ENCODE measurements at regions not wholly inside any gene's neighbourhood (a gene's known extent, or its start where the extent isn't known, plus 50 kb on each side); places are given as distances from the start of the nearest gene placed in this dataset.

- H3K9me1 ChIP-seq (ENCODE audit: insufficient read depth, low read length), result no peaks in the 10 kb centered on the region
- no TSS peak for BruUV-seq (replicated peaks)
- H4K20me1 ChIP-seq (ENCODE audit: insufficient read depth, low read length), result no peaks in the 10 kb centered on the region
- intact Hi-C loops (cut with micrococcal nuclease) (no loop called here), dilution Hi-C loops (cut with HindIII; ENCODE audit: low sequenced_read_pairs, unreplicated experiment) (no loop called here), in situ Hi-C loops (cut with MboI; ENCODE audit: low sequenced_read_pairs) (no loop called here)
- H3K4me3 ChIP-seq (ENCODE audit: insufficient read depth, low read depth, low read length), result no peak overlapping the region
- H3K4ac ChIP-seq (ENCODE audit: low read depth, low read length), result no peak overlapping the region
- H3K4me2 ChIP-seq (ENCODE audit: low read depth, low read length), result no peak overlapping the region
- H3K27me3 ChIP-seq (ENCODE audit: control insufficient read depth, insufficient read depth, low read length), result no peaks in the 10 kb centered on the region
- no peak overlapping the region for H2BK5ac ChIP-seq (ENCODE audit: low read depth, low read length, poor library complexity, severe bottlenecking)
- no peak overlapping the region for H3K9ac ChIP-seq (ENCODE audit: low read depth, low read length)
- no peak for ATAC-seq (ENCODE audit: low read depth)
- H3K27ac ChIP-seq (ENCODE audit: insufficient read depth, low read length), result no peak overlapping the region
- no peak overlapping the region for H2AK9ac ChIP-seq (replicated peaks; ENCODE audit: low read depth, low read length, poor library complexity)
- H3K36me3 ChIP-seq (ENCODE audit: control insufficient read depth, insufficient read depth, low read length), result no peaks in the 10 kb centered on the region
- no peak overlapping the region for H3K56ac ChIP-seq (ENCODE audit: extremely low read depth, insufficient read depth, low read length)
- no peaks in the 10 kb centered on the region; the same call in 1 of the 2 replicates for H3K9me3 ChIP-seq (ENCODE audit: control insufficient read depth, insufficient read depth, low read length)
- no peak overlapping the region for H3K23ac ChIP-seq (ENCODE audit: low read depth, low read length)
- H3K14ac ChIP-seq (replicated peaks; ENCODE audit: low read depth, low read length), result no peak overlapping the region
- ChIA-PET CTCF (no interaction called here), POLR2A (ENCODE audit: unreplicated experiment) (no interaction called here)
- H3K4me1 ChIP-seq (ENCODE audit: control insufficient read depth, insufficient read depth, low read length), result no peaks in the 10 kb centered on the region
- no peak overlapping the region for H2BK20ac ChIP-seq (ENCODE audit: low read depth, low read length)
- no peak overlapping the region for H2AFZ ChIP-seq (replicated peaks; ENCODE audit: low read length, poor library complexity)
- DNase-seq, result no peak
- H4K5ac ChIP-seq (ENCODE audit: low read depth, low read length), result no peak overlapping the region
- no peak overlapping the region for H3K18ac ChIP-seq (ENCODE audit: low read depth, low read length)
- H4K91ac ChIP-seq (ENCODE audit: insufficient read depth, low read depth, low read length), result no peak overlapping the region
- no peak for TF ChIP-seq FOS (IDR thresholded peaks at IDR 0.05; ENCODE audit: low read depth, low read length)
- TF ChIP-seq RCOR1 (IDR thresholded peaks at IDR 0.05; ENCODE audit: insufficient replicate concordance, low read length), result no peak
- TF ChIP-seq BHLHE40 (IDR thresholded peaks at IDR 0.05; ENCODE audit: low read depth, low read length), result no peak
- TF ChIP-seq MAFK (IDR thresholded peaks at IDR 0.05; ENCODE audit: low read depth, low read length), result no peak
- TF ChIP-seq MXI1 (IDR thresholded peaks at IDR 0.05; ENCODE audit: borderline replicate concordance, low read depth, low read length), result no peak
- TF ChIP-seq CHD1 (IDR thresholded peaks at IDR 0.05; ENCODE audit: low read depth, low read length), result no peak
- TF ChIP-seq ELK1 (IDR thresholded peaks at IDR 0.05; ENCODE audit: borderline replicate concordance, low read depth, low read length), result no peak
- no peak for TF ChIP-seq SMC3 (IDR thresholded peaks at IDR 0.05; ENCODE audit: low read depth, low read length)
- TF ChIP-seq USF2 (IDR thresholded peaks at IDR 0.05; ENCODE audit: low read depth, low read length), result no peak
- TF ChIP-seq CEBPB (IDR thresholded peaks at IDR 0.05; ENCODE audit: low read depth, low read length), result no peak
- no peak for TF ChIP-seq RAD21 (IDR thresholded peaks at IDR 0.05; ENCODE audit: low read length)
- TF ChIP-seq RFX5 (IDR thresholded peaks at IDR 0.05; ENCODE audit: low read depth, low read length), result no peak
- no peak for TF ChIP-seq NFE2L2 (IDR thresholded peaks at IDR 0.05; ENCODE audit: low read depth, low read length)
- no peak for TF ChIP-seq CTCF (conservative IDR thresholded peaks at IDR 0.05; ENCODE audit: low read depth, low read length)
- no peak for TF ChIP-seq MAZ (IDR thresholded peaks at IDR 0.05; ENCODE audit: borderline replicate concordance, low read depth, low read length)
- no peak for TF ChIP-seq POLR2A (IDR thresholded peaks at IDR 0.05; ENCODE audit: low read depth, low read length)
- H2BK120ac ChIP-seq (ENCODE audit: low read depth, low read length), result no peak overlapping the region
- no peak overlapping the region for H2AK5ac ChIP-seq (ENCODE audit: low read depth, low read length)
- no peaks in the 10 kb centered on the region for H3K79me1 ChIP-seq (ENCODE audit: low read depth in 1 of 2, low read length in 2 of 2)
- H2BK15ac ChIP-seq (ENCODE audit: low read depth, low read length), result no peak overlapping the region
- no peak overlapping the region for H4K8ac ChIP-seq (ENCODE audit: low read depth in 2 of 2, low read length in 2 of 2)
- no CpG with 5 or more reads among the region's 2 CpGs for WGBS, 2 experiments (ENCODE audit: extremely low coverage in 2 of 2, insufficient read length in 1 of 2)
Measured at GRCh38 chr13:104980586-104980985, 1554.9 kb downstream of the EFNB2 start.

Measured in IMR-90 (cell line).